Panc1 (cell line): ENCODE measurements at regions not wholly inside any gene's neighbourhood (a gene's known extent, or its start where the extent isn't known, plus 50 kb on each side); places are given as distances from the start of the nearest gene placed in this dataset.

Source experiments
- ATAC-seq: fragments of 200-7000 bp; cut with Tn5 transposase; 2 replicates; pipeline ENCODE4 v1.9.1; 2020; ENCODE audit warnings: mild to moderate bottlenecking, moderate library complexity
- BruUV-seq: library from RNA; stranded (reverse); fragments of 400-500 nt; replicated peaks from 2 replicates; lab custom pipeline; 2021; lab: Mats Ljungman, UMichigan
- CTCF ChIA-PET: fragments of 300-600 bp; sonication (Branson Sonifier 250); formaldehyde crosslinking; loops from one replicate; lab custom pipeline; 2022; ENCODE audit warnings: antibody characterized with exemption; lab: Charles Lee
- POLR2A ChIA-PET: fragments of 300-600 bp; sonication (Branson Sonifier 250); formaldehyde crosslinking; loops from one replicate; lab custom pipeline; 2022; ENCODE audit warnings: antibody characterized with exemption; lab: Charles Lee
- DNase-seq: peaks from one replicate; pipeline ENCODE4 v3.0.0-alpha.2; 2010; ENCODE audit warnings: low read depth, low spot score
- H3K27ac ChIP-seq: 2 replicates; pipeline ENCODE4 v1.5.1; 2011; ENCODE audit warnings: mild to moderate bottlenecking, low read length, inconsistent platforms
- H3K27me3 ChIP-seq: fragments of 200-500 bp; sonication (Bioruptor generic); 2 replicates; pipeline ENCODE4 v1.6.0; 2014; ENCODE audit warnings: low read length, inconsistent platforms; ENCODE audit not compliant: control insufficient read depth, insufficient read depth
- H3K36me3 ChIP-seq: fragments of 200-500 bp; sonication (Bioruptor generic); 2 replicates; pipeline ENCODE4 v1.5.1; 2014; ENCODE audit warnings: inconsistent platforms, mild to moderate bottlenecking, low read length, moderate library complexity; ENCODE audit not compliant: control insufficient read depth, insufficient read depth
- H3K4me1 ChIP-seq: 2 replicates; pipeline ENCODE4 v1.5.1; 2011; ENCODE audit warnings: inconsistent platforms, mild to moderate bottlenecking, low read length, moderate library complexity; ENCODE audit not compliant: control insufficient read depth, insufficient read depth
- H3K4me3 ChIP-seq, 2 experiments: 2 replicates each; pipeline ENCODE4 v1.5.1; 2011 to 2012; ENCODE audit warnings: low read depth in 2 of 2, low read length in 2 of 2, mild to moderate bottlenecking in 2 of 2, inconsistent platforms in 1 of 2, moderate library complexity in 1 of 2
- H3K9me3 ChIP-seq: fragments of 200-500 bp; sonication (Bioruptor generic); 2 replicates; pipeline ENCODE4 v1.5.1; 2014; ENCODE audit warnings: low read depth, mild to moderate bottlenecking, inconsistent platforms, low read length, moderate library complexity; ENCODE audit not compliant: control insufficient read depth, insufficient read depth
- POLR2AphosphoS5 ChIP-seq: IDR thresholded peaks from 2 replicates; pipeline ENCODE4 v1.6.1; 2012; ENCODE audit warnings: mild to moderate bottlenecking, low read depth, low read length, moderate library complexity
- SIN3A ChIP-seq: IDR thresholded peaks from 2 replicates; pipeline ENCODE4 v1.6.1; 2012; ENCODE audit warnings: low read depth, mild to moderate bottlenecking, low read length, moderate library complexity, borderline replicate concordance; ENCODE audit not compliant: insufficient read depth
- TCF7L2 ChIP-seq: IDR thresholded peaks from 2 replicates; pipeline ENCODE4 v1.6.1; 2011; ENCODE audit warnings: mild to moderate bottlenecking, low read depth, low read length, inconsistent platforms
- in situ Hi-C: cut with HindIII; loops from 2 replicates; pipeline ENCODE4 v1.10.0; 2016; ENCODE audit warnings: low sequenced_read_pairs, low pct_unique_long_range_greater_than_20kb
- intact Hi-C: fragments of 100-400 bp; cut with micrococcal nuclease; formaldehyde crosslinking; loops from one replicate; pipeline ENCODE4 v1.10.0; 2022; ENCODE audit not compliant: unreplicated experiment
- TF ChIP-seq, protein P1 (sequence below), 2 experiments: IDR thresholded peaks; 2 replicates each; pipeline ENCODE4 v1.6.1; 2011 to 2012; ENCODE audit warnings: low read depth in 2 of 2, control low read depth in 1 of 2, low read length in 1 of 2, mild to moderate bottlenecking in 1 of 2, moderate library complexity in 1 of 2; ENCODE audit not compliant: insufficient read depth in 1 of 2
- TF ChIP-seq, protein P2 (sequence below): fragments of 450-650 bp; IDR thresholded peaks from 2 replicates; pipeline ENCODE4 v1.5.1; 2017; ENCODE audit warnings: mild to moderate bottlenecking

- H3K4me3 ChIP-seq, result no peak overlapping the region
- intact Hi-C loops, result no loop called here
- no peaks in the 10 kb centered on the region for H3K36me3 ChIP-seq
- H3K9me3 ChIP-seq, result no peaks in the 10 kb centered on the region
- CTCF ChIA-PET, result no interaction called here
- DNase-seq (no peak), ATAC-seq (no peak)
- BruUV-seq, result no TSS peak
- H3K27me3 ChIP-seq, result no peaks in the 10 kb centered on the region
- no peak overlapping the region for H3K27ac ChIP-seq
- TF ChIP-seq, protein P1, sequence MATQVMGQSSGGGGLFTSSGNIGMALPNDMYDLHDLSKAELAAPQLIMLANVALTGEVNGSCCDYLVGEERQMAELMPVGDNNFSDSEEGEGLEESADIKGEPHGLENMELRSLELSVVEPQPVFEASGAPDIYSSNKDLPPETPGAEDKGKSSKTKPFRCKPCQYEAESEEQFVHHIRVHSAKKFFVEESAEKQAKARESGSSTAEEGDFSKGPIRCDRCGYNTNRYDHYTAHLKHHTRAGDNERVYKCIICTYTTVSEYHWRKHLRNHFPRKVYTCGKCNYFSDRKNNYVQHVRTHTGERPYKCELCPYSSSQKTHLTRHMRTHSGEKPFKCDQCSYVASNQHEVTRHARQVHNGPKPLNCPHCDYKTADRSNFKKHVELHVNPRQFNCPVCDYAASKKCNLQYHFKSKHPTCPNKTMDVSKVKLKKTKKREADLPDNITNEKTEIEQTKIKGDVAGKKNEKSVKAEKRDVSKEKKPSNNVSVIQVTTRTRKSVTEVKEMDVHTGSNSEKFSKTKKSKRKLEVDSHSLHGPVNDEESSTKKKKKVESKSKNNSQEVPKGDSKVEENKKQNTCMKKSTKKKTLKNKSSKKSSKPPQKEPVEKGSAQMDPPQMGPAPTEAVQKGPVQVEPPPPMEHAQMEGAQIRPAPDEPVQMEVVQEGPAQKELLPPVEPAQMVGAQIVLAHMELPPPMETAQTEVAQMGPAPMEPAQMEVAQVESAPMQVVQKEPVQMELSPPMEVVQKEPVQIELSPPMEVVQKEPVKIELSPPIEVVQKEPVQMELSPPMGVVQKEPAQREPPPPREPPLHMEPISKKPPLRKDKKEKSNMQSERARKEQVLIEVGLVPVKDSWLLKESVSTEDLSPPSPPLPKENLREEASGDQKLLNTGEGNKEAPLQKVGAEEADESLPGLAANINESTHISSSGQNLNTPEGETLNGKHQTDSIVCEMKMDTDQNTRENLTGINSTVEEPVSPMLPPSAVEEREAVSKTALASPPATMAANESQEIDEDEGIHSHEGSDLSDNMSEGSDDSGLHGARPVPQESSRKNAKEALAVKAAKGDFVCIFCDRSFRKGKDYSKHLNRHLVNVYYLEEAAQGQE (IDR thresholded peaks at IDR 0.05; ENCODE audit: insufficient read depth in 1 of 2, low read depth in 2 of 2, low read length in 1 of 2), result no peak
- TF ChIP-seq SIN3A (no peak), POLR2AphosphoS5 (no peak), TCF7L2 (no peak)
- TF ChIP-seq, protein P2, sequence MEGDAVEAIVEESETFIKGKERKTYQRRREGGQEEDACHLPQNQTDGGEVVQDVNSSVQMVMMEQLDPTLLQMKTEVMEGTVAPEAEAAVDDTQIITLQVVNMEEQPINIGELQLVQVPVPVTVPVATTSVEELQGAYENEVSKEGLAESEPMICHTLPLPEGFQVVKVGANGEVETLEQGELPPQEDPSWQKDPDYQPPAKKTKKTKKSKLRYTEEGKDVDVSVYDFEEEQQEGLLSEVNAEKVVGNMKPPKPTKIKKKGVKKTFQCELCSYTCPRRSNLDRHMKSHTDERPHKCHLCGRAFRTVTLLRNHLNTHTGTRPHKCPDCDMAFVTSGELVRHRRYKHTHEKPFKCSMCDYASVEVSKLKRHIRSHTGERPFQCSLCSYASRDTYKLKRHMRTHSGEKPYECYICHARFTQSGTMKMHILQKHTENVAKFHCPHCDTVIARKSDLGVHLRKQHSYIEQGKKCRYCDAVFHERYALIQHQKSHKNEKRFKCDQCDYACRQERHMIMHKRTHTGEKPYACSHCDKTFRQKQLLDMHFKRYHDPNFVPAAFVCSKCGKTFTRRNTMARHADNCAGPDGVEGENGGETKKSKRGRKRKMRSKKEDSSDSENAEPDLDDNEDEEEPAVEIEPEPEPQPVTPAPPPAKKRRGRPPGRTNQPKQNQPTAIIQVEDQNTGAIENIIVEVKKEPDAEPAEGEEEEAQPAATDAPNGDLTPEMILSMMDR, result no peak
- POLR2A ChIA-PET, result no interaction called here
- in situ Hi-C loops, result no loop called here
- H3K4me1 ChIP-seq, result no peaks in the 10 kb centered on the region
Measured at GRCh38 chr3:135310317-135310716, 515.3 kb downstream of the EPHB1 start.

GRCh38 chr3:135311699-135312098 lies 516.6 kb downstream of the EPHB1 start:
- DNase-seq, result no peak
- no TSS peak for BruUV-seq
- POLR2A ChIA-PET, result no interaction called here

More at GRCh38 chr3:135311699-135312098, 516.6 kb downstream of the EPHB1 start:
- Histone ChIP-seq H3K4me1 (no peaks in the 10 kb centered on the region), H3K27me3 (no peaks in the 10 kb centered on the region), H3K4me3 (no peak overlapping the region), H3K27ac (no peak overlapping the region), H3K9me3 (no peaks in the 10 kb centered on the region), H3K36me3 (no peaks in the 10 kb centered on the region)
- intact Hi-C loops (no loop called here), in situ Hi-C loops (no loop called here)
- TF ChIP-seq, protein P2, result no peak
- no peak for TF ChIP-seq TCF7L2
- no peak for TF ChIP-seq POLR2AphosphoS5
- TF ChIP-seq, protein P1 (IDR thresholded peaks at IDR 0.05; ENCODE audit: insufficient read depth in 1 of 2, low read depth in 2 of 2, low read length in 1 of 2), result no peak
- no peak for TF ChIP-seq SIN3A
- ATAC-seq, result no peak
- CTCF ChIA-PET, result no interaction called here
